ENCODE measurements at regions not wholly inside any gene's neighbourhood (a gene's known extent, or its start where the extent isn't known, plus 50 kb on each side); places are given as distances from the start of the nearest gene placed in this dataset.
"Not testable (repeated sequence)": the region's sequence is repeated elsewhere in the genome, so short reads cannot be mapped to it uniquely, and the experiment has no call there.

GRCh38 chr14:52202151-52202550 is 65.3 kb upstream of the PTGDR start:
- DNase-seq = no peak

GRCh38 chr14:52190337-52190931 is 77.1 kb upstream of the PTGDR start:
- DNase-seq = no peak

GRCh38 chr14:52189325-52189724 is 78.2 kb upstream of the PTGDR start:
- DNase-seq = peak; percentile 2

GRCh38 chr14:52188381-52188780 is 79.1 kb upstream of the PTGDR start:
- no peak for DNase-seq

DNA sequence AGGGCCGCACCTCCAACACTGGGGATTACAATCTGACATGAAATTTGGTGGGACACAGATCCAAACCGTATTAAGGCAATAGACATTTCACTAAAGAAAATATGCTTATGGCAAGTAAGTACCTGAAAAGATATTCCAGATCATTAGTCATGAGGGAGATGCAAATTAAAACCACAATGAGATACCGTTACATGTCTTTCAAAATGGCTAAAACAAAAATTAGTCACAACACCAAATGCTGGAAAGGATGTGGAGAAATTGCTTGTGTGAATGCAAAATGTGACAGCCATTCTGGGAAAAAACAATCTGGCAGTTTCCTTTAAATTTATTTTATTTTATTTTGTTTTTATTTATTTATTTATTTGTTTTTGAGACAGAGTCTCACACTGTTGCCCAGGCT is 82.3 kb upstream of the PTGDR start:
- DNase-seq = peak; percentile 2

- no peak for DNase-seq
These were observed 84.6 kb upstream of the PTGDR start for GRCh38 chr14:52182853-52183252.

GRCh38 chr14:52179141-52179790 is 88.2 kb upstream of the PTGDR start:
- no peak for DNase-seq

DNA sequence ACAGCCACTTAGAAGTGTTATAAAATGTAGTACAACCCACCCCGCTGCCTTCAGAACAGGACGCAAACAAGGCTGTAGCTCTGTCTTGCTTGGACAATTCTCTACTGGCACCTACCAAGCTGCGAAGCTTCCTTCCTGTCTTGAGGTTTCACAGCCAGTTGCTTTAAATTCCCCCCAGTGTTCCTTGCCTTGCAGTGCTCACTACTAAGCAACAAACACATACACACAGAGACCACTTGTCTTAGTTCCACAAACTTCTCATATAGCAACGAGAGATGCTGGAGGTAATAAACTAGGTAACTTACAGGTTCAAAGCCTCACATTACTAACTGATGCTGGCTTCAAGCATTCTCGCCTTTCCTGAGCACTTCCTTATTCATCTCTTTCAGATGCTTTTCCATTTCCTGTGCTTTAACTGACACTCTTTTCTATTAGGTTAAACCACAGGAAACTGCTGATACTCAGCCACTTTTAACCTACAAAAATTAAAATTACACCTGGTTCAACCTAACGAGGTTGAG is 91.5 kb upstream of the PTGDR start:
- no peak for DNase-seq

GRCh38 chr14:52171932-52172331 is 95.6 kb upstream of the PTGDR start:
- DNase-seq = not testable (repeated sequence)

- DNase-seq = no peak
These were observed 98.0 kb upstream of the NID2 start for GRCh38 chr14:52166822-52167221.

- DNase-seq = no peak
These were observed 86.9 kb upstream of the NID2 start for GRCh38 chr14:52155651-52156213.

GRCh38 chr14:52154992-52155650 is 86.3 kb upstream of the NID2 start:
- no peak for DNase-seq

- no peak for DNase-seq
These were observed 85.1 kb upstream of the NID2 start for GRCh38 chr14:52153939-52154338.

DNA sequence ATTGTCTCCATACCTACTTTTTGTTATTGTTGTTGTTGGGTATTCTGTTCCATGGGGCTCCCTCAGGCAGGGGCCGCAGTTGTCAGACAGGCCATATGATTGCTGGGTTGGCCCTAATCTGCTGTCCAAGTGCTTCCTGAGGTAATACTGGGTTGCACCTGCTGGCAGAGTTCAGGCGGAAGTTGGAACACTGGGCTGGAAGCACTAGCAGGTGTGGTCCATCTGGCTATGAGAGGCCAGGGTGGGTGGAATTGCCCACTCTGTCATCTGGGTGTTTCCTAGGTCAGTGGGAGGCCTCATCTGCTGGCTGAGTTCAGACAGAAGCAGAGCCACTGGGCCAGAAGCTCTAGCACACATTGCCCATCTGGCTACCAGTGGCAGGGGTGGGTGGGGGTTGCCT is 81.3 kb upstream of the NID2 start:
- DNase-seq = no peak

- DNase-seq = no peak
These were observed 79.5 kb upstream of the NID2 start for GRCh38 chr14:52148371-52148770.

DNA sequence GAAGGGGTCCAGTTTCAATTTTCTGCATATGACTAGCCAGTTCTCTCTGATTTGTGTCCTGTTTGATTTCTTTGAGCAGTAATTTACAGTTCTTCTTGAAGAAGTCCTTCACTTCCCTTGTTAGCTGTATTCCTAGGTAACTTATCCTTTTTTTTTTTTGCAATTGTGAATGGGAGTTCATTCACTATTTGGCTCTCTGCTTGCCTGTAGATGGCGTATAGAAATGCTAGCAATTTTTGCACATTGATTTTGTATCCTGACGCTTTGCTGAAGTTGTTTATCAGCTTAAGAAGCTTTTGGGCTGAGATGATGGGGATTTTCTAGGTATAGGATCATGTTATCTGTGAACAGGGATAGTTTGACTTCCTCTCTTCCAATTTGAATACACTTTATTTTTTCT is 77.6 kb upstream of the NID2 start:
- DNase-seq = no peak

DNA sequence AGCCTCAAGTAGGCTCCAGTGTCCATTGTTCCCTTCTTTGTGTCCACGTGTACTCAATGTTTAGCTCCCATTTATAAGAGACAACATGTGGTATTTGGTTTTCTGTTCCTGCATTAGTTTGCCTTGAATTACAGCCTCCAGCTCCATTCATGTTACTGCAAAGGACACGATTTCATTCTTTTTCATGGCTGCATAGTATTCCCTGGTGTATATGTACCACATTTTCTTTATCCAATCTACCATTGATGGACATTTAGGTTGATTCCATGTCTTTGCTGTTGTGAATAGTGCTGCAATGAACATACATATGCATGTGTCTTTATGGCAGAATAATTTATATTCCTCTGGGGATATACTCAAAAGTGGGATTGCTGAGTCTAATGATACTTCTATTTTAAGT is 75.2 kb upstream of the NID2 start:
- not testable (repeated sequence) for DNase-seq

- DNase-seq = no peak
These were observed 73.6 kb upstream of the NID2 start for GRCh38 chr14:52142504-52142903.

- peak; percentile 93 for DNase-seq
These were observed 62.9 kb upstream of the NID2 start for GRCh38 chr14:52131640-52132320.

DNA sequence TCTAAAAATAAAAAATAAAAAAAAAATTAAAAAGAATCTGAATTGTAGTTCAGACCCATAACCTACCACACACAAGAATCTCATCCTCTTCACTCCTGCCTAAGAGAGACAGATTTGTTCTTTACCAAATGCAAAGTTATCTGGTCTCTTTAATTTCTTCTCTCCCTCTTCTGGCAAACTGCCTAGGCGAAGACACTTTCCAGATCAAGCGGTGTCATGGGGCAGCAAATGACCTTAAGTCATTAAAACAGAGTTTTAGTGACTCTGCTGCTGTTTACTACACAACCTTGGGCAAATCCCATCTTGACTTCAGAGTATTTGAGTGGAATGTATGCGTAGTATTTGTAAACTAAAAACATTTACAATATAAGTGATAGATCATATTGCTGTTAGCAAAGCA is 60.9 kb upstream of the NID2 start:
- DNase-seq = no peak

DNA sequence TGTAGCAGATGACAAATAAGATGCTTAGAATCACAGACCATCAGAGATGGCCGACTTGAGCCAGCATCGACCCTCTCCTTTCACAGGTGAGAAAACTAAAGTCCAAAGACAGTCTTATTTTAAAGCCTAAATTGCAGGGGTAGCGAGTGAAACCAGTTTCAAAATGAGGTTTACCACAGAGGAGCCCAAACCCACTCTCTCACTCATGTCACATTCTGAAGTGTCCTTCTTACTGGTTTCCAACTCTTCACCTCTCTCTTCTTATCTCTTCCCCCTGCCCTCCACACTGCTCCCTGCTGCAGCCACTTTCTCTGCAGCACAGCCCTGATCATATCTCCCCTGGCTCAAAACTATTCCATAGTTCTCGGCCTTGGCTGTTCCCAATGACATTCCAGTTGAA is 57.0 kb upstream of the NID2 start:
- DNase-seq = no peak

GRCh38 chr14:52124791-52125684 is 56.2 kb upstream of the NID2 start:
- DNase-seq = peak; percentile 72
